Right hindlimb (tissue), 1 donor: ENCODE measurements at regions not wholly inside any gene's neighbourhood (a gene's known extent, or its start where the extent isn't known, plus 50 kb on each side); places are given as distances from the start of the nearest gene placed in this dataset.

ENCODE experiments used
- DNase-seq: peaks from one replicate; pipeline ENCODE4 v3.0.0-alpha.2; 2018

DNA sequence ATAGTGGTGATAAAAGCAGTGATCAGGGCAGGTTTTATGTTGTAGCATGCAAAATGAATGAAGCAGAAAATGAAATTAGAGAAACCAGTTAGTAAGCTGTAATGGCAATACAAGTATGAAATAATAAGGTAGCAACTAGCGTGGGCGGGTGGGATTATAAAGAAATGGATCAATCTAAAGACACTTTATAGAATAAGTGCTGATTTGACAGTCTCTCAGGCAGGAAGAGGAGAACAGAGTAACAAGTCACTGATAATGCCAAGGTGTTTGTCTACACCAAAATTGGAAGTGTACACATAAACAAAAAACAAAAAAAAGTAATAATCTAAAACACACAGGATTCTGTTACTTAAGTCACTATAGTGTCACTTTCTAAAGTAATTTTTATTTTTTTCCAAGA is 51.0 kb upstream of the PCBP1 start:
- no peak for DNase-seq

DNA sequence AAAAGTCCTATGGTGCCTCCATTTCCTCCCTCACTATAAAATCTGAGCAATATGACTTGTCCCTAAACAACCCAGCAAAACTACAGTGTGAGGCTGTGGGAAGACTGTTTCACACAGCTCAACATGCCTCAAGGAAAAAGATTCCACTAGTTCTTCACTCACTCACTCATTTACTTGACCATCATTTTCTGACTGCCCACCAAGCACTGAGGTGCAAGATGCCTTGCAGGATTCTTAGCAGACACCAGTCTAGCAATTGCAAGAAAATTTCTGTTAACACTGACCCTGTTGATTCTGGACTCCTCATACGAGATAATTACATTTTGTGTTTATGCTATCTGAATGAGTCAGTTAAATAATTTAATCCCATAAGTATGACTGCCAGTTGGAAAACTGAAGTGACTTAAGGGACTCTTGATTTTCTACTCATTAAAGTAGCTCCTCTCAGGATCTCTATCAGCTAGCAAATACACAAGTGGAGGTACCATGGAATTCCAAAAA is 51.9 kb upstream of the PCBP1 start:
- DNase-seq, result no peak

DNA sequence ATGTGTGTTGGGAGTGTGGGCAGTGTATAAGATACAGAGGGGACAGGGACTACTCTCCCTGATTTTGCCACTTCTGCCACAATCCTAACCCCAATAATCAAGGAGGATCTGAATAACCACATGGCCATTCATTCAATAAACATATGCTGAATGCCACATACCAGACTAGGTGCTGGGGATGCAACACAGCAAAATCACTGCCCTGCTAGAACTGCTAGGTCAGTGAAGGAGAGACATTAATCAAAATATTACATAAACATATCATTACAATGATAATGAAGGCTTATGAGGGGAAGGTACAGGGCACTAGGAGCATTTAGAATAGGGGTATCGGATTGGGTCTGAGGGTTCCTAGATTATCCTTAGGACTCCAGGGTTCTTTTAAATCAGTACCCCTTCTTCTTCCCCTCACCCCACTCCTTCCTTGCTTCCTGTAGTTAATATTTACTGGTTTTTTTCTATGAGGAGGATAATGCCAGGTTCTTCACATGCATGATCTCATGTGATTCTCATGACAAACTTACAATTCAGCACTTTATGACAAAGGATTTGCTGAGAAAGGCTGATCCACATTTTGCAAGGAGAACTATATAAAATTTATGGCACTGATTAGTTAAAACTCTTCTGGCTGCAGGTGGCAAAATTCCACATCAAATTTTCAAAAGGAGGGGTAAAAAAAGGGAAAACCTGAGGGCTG is 56.4 kb upstream of the PCBP1 start:
- no peak for DNase-seq

DNA sequence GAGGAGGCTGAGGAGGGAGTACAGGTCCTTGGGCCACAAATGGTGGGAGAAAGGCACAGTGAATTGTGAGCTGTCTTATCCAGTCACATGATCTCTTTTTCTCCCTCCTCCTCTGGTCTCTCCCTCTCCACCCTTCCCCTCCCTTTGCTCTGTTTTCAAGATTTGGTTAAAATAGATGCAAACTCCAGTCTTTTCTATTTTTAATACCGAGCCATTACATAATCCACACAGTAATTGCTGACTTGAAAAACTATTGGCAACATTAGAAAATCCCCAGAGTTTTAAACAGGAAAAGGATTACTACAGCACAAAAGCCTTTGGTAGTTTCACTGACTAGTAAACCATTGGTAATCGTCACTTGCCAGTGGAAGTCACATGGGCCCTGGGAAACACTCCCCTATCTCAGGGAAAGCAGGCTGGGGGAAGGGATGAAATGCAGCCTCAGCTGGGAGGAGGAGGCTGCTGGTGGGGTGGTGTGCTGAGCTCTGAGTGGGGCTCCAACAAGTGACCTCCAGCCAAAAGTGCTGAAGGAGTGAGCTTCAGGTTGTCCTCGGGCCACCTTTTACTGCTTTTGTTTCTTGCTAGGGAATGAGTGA is 57.4 kb upstream of the PCBP1 start:
- DNase-seq, result peak; percentile 83

- DNase-seq, result no peak
These were observed 62.9 kb upstream of the ASPRV1 start for GRCh38 chr2:70024284-70024683.

DNA sequence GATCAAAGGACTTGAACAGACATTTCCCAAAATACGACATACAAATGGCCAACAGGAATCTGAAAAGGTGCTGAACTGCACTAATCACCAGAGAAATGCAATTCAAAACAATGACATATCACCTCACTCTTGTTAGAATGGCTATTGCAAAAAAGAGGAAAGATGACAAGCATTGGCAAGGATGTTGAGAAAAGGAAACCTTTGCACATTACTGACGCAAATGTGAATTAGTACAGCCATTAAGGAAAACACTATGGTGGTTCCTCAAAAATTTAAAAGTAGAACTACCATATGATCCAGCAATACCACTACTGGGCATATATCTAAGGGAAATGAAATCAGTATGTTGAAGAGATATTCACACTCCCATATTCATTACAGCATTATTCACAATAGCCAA is 57.7 kb upstream of the ASPRV1 start:
- no peak for DNase-seq

GRCh38 chr2:70017962-70018361 is 56.5 kb upstream of the ASPRV1 start:
- no peak for DNase-seq

DNA sequence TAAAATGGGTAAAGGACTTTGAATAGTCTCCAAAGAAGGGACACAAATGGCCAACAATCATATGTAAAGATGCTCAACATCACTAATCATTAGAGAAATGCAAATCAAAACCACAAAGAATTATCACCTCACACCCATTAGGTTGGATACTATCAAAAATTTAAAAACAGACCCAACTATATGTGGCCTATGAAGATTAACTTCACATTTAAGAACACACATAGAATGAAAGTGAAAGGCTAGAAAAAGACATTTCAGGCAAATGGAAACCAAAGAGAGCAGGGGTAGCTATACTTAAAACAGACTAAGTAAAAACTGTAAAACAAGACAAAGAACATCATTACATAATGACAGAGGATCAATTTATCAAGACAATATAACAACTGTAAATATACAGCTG is 53.5 kb upstream of the ASPRV1 start:
- no peak for DNase-seq

DNA sequence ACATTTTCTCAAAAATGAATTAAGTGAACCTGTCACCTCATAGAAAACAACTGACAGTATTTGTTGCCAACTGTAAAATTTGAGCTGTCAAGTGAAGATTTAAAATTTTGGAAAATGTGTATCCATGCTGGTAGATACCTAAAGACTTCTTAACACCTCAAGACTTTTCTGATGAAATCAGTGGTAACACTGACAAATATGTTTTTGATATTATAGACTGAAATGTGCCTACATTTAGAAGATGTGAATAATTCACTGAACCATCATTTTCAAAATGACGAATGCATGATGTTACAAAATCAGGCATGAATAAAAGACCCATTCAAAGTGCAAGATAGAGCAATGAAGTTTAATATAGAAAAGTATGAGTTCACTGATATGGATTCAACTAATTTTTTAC is 51.5 kb upstream of the ASPRV1 start:
- DNase-seq, result no peak

GRCh38 chr2:70011786-70012185 is 50.4 kb upstream of the ASPRV1 start:
- DNase-seq, result no peak

DNA sequence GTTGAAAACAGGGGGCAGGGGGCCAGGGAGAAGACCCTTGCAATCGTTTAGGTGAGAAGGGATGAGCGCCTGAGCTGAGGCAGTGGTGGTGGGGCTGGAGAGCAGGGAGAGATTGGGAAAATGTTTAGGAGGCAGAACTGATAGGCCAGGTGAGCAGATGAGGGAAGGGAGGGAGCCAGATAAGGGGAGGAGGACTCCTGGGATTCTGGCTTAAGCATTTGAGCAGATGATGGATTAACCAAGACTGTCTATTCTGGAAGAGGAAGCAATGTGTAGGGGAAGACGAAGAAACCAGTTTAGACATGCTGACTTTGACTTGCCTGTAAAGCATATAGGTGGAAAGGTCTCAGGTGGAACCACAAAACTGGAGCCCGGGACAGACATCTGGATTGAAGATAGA is 49.9 kb upstream of the ASPRV1 start:
- DNase-seq, result no peak
